Spinal cord (tissue), 9 donors: ENCODE measurements at regions not wholly inside any gene's neighbourhood (a gene's known extent, or its start where the extent isn't known, plus 50 kb on each side); places are given as distances from the start of the nearest gene placed in this dataset.
"Not testable (repeated sequence)": the region's sequence is repeated elsewhere in the genome, so short reads cannot be mapped to it uniquely, and the experiment has no call there.

ENCODE experiments used
- DNase-seq, 6 donors: peaks; one replicate each; pipeline versions ENCODE4 v3.0.0 to v3.0.0-alpha.2; 2013 to 2015; ENCODE audit warnings: low spot score in 6 of 6, low read depth in 4 of 6
- H3K27ac ChIP-seq: one replicate; pipeline ENCODE4 v1.5.1; 2013; ENCODE audit warnings: low read depth, low read length, control low read depth
- H3K27me3 ChIP-seq: one replicate; pipeline ENCODE4 v1.6.1; 2013; ENCODE audit warnings: low read length; ENCODE audit not compliant: control insufficient read depth, insufficient read depth
- H3K36me3 ChIP-seq: one replicate; pipeline ENCODE4 v1.6.1; 2013; ENCODE audit warnings: low read length; ENCODE audit not compliant: control insufficient read depth, insufficient read depth
- H3K4me1 ChIP-seq: one replicate; pipeline ENCODE4 v1.6.1; 2013; ENCODE audit warnings: low read length; ENCODE audit not compliant: control insufficient read depth, insufficient read depth
- H3K4me3 ChIP-seq: one replicate; pipeline ENCODE4 v1.5.1; 2013; ENCODE audit warnings: low read depth, low read length, control low read depth
- H3K9me3 ChIP-seq: one replicate; pipeline ENCODE4 v1.6.1; 2013; ENCODE audit warnings: low read length; ENCODE audit not compliant: control insufficient read depth, insufficient read depth
- WGBS: methylation state at CpG from one replicate; pipeline ENCODE4 v1.1.5; 2013; ENCODE audit warnings: missing lambda C conversion rate; ENCODE audit not compliant: insufficient coverage; 5-methylcytosine and 5-hydroxymethylcytosine counted together
- donor health status: healthy.

- not testable (repeated sequence) for H3K4me1 ChIP-seq
- 100% methylated on average over 3 of the region's 4 CpGs for WGBS
Measured at GRCh38 chr12:24654344-24654743, 294.6 kb downstream of the BCAT1 start.

GRCh38 chr12:24649634-24650033 lies 299.3 kb downstream of the BCAT1 start:
- Histone ChIP-seq H3K9me3 (no peaks in the 10 kb centered on the region), H3K36me3 (no peaks in the 10 kb centered on the region), H3K4me3 (no peak overlapping the region), H3K4me1 (no peaks in the 10 kb centered on the region), H3K27me3 (no peaks in the 10 kb centered on the region), H3K27ac (no peak overlapping the region)
- DNase-seq: no peak
- 80% methylated on average over 3 of the region's 4 CpGs for WGBS

More at GRCh38 chr12:24654344-24654743, 294.6 kb downstream of the BCAT1 start:
- H3K27ac ChIP-seq, DNase-seq, H3K27me3 ChIP-seq, H3K9me3 ChIP-seq, H3K36me3 ChIP-seq, H3K4me3 ChIP-seq: not testable (repeated sequence)

- Histone ChIP-seq H3K27ac (no peak overlapping the region), H3K4me3 (no peak overlapping the region), H3K27me3 (no peaks in the 10 kb centered on the region), H3K9me3 (no peaks in the 10 kb centered on the region), H3K36me3 (no peaks in the 10 kb centered on the region), H3K4me1 (no peaks in the 10 kb centered on the region)
- no CpG with 5 or more reads among the region's 3 CpGs for WGBS
- DNase-seq: no peak
Measured at GRCh38 chr12:24649209-24649608, 299.7 kb downstream of the BCAT1 start.

GRCh38 chr12:24645254-24645653 lies 303.6 kb downstream of the BCAT1 start:
- Histone ChIP-seq H3K4me1 (no peaks in the 10 kb centered on the region), H3K9me3 (no peaks in the 10 kb centered on the region), H3K27me3 (no peaks in the 10 kb centered on the region), H3K27ac (no peak overlapping the region), H3K36me3 (no peaks in the 10 kb centered on the region), H3K4me3 (no peak overlapping the region)
- no peak for DNase-seq
- no CpG with 5 or more reads among the region's 1 CpG for WGBS

GRCh38 chr12:24643120-24644119 lies 305.5 kb downstream of the BCAT1 start:
- no peaks in the 10 kb centered on the region for H3K36me3 ChIP-seq
- WGBS: 32% methylated on average over 1 of the region's 4 CpGs
- H3K4me1 ChIP-seq: no peaks in the 10 kb centered on the region
- H3K27me3 ChIP-seq: no peaks in the 10 kb centered on the region
- no peak overlapping the region for H3K27ac ChIP-seq
- H3K9me3 ChIP-seq: no peaks in the 10 kb centered on the region
- no peak overlapping the region for H3K4me3 ChIP-seq
- no peak for DNase-seq

GRCh38 chr12:24639641-24640040 lies 309.3 kb downstream of the BCAT1 start:
- H3K9me3 ChIP-seq: no peaks in the 10 kb centered on the region
- no CpG with 5 or more reads among the region's 1 CpG for WGBS

GRCh38 chr12:24632466-24632865 lies 316.4 kb downstream of the BCAT1 start:
- H3K27me3 ChIP-seq: no peaks in the 10 kb centered on the region
- H3K36me3 ChIP-seq: no peaks in the 10 kb centered on the region
- H3K9me3 ChIP-seq: no peaks in the 10 kb centered on the region
- WGBS: no CpG with 5 or more reads among the region's 1 CpG
- no peak overlapping the region for H3K4me3 ChIP-seq
- H3K27ac ChIP-seq: no peak overlapping the region
- no peak for DNase-seq
- no peaks in the 10 kb centered on the region for H3K4me1 ChIP-seq

More at GRCh38 chr12:24639641-24640040, 309.3 kb downstream of the BCAT1 start:
- H3K27ac ChIP-seq: no peak overlapping the region
- no peak overlapping the region for H3K4me3 ChIP-seq
- no peak for DNase-seq
- no peaks in the 10 kb centered on the region for H3K4me1 ChIP-seq
- H3K36me3 ChIP-seq: no peaks in the 10 kb centered on the region
- no peaks in the 10 kb centered on the region for H3K27me3 ChIP-seq

GRCh38 chr12:24631676-24632426 lies 317.1 kb downstream of the BCAT1 start:
- H3K9me3 ChIP-seq: no peaks in the 10 kb centered on the region
- no CpG with 5 or more reads among the region's 3 CpGs for WGBS
- no peak overlapping the region for H3K4me3 ChIP-seq
- no peak for DNase-seq
- H3K4me1 ChIP-seq: no peaks in the 10 kb centered on the region
- no peaks in the 10 kb centered on the region for H3K36me3 ChIP-seq
- H3K27me3 ChIP-seq: no peaks in the 10 kb centered on the region
- H3K27ac ChIP-seq: no peak overlapping the region

- Histone ChIP-seq H3K36me3 (no peaks in the 10 kb centered on the region), H3K4me3 (no peak overlapping the region), H3K27ac (no peak overlapping the region), H3K27me3 (no peaks in the 10 kb centered on the region), H3K4me1 (no peaks in the 10 kb centered on the region), H3K9me3 (no peaks in the 10 kb centered on the region)
- no CpG with 5 or more reads among the region's 2 CpGs for WGBS
- DNase-seq: no peak
Measured at GRCh38 chr12:24630856-24631255, 318.0 kb downstream of the BCAT1 start.
